Parathyroid adenoma (tissue), 2 donors: ENCODE measurements at regions not wholly inside any gene's neighbourhood (a gene's known extent, or its start where the extent isn't known, plus 50 kb on each side); places are given as distances from the start of the nearest gene placed in this dataset.

Experiments used
- H2AFZ ChIP-seq: fragments of 300-600 bp; sonication (generic); one replicate; pipeline ENCODE4 v1.7.0; 2017; ENCODE audit warnings: antibody characterized with exemption, mild to moderate bottlenecking
- H3K27ac ChIP-seq: fragments of 300-600 bp; sonication (generic); one replicate; pipeline ENCODE4 v1.7.0; 2017
- H3K27me3 ChIP-seq: fragments of 300-600 bp; sonication (generic); one replicate; pipeline ENCODE4 v1.7.0; 2017; ENCODE audit warnings: low read length; ENCODE audit not compliant: control insufficient read depth, insufficient read depth
- H3K36me3 ChIP-seq: fragments of 300-600 bp; sonication (generic); one replicate; pipeline ENCODE4 v1.7.0; 2017; ENCODE audit warnings: low read length; ENCODE audit not compliant: control insufficient read depth, insufficient read depth
- H3K4me1 ChIP-seq: fragments of 300-600 bp; sonication (generic); one replicate; pipeline ENCODE4 v1.7.0; 2017; ENCODE audit warnings: control low read depth
- H3K4me2 ChIP-seq: fragments of 300-600 bp; sonication (generic); one replicate; pipeline ENCODE4 v1.7.0; 2017; ENCODE audit warnings: low read length
- H3K4me3 ChIP-seq: fragments of 300-600 bp; sonication (generic); one replicate; pipeline ENCODE4 v1.7.0; 2017; ENCODE audit warnings: low read depth, low read length
- H3K79me2 ChIP-seq: fragments of 300-600 bp; sonication (generic); one replicate; pipeline ENCODE4 v1.7.0; 2017; ENCODE audit warnings: control low read depth
- H3K9ac ChIP-seq: fragments of 300-600 bp; sonication (generic); one replicate; pipeline ENCODE4 v1.7.0; 2017; ENCODE audit warnings: mild to moderate bottlenecking
- H3K9me3 ChIP-seq: fragments of 300-600 bp; sonication (generic); one replicate; pipeline ENCODE4 v1.7.0; 2017; ENCODE audit warnings: low read length; ENCODE audit not compliant: control insufficient read depth
- CTCF ChIP-seq: fragments of 300-600 bp; sonication (generic); IDR thresholded peaks from one replicate; pipeline ENCODE4 v1.7.0; 2017; ENCODE audit warnings: antibody characterized with exemption, mild to moderate bottlenecking
- donor health status: primary hyperparathyroidism.

DNA sequence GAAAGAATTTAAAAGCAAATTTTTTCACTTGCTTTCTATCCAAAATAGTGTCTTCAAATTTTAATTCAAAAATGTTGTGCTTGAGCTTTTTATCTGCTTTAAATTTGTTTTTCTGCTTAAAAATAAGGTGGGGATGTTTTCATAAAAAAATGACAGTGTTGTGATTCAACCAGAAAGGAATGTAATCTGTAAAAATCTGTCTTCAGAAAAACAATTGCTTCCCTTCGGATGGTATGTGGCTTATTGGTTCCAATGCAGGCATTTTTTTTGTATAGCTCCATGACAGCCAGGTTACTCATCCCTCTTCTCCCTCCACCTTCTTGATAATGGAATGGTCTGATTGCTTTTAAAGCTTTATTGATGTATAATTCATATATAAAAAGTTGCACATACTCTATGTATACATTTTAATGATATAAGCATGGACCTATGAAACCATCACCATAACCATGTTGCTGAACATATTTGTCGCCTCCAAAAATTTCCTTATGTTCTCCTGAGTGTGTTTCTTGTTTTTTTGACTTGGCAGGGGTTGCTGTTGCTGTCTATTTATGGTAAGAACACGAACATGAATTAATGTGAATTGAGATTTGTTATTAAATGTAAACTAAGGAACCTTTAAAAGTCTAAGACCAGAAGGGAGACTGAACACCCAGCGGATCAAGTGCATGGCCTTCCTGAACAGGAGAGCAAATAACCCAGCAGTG lies 363.7 kb upstream of the SPHKAP start:
- H3K27me3 ChIP-seq: no peaks in the 10 kb centered on the region
- no peak overlapping the region for H3K9ac ChIP-seq
- H3K36me3 ChIP-seq: no peaks in the 10 kb centered on the region
- H3K79me2 ChIP-seq: no peaks in the 10 kb centered on the region
- TF ChIP-seq CTCF: no peak
- no peak overlapping the region for H3K4me2 ChIP-seq
- peaks cover 2% of the 10 kb centered on the region for H3K9me3 ChIP-seq
- no peak overlapping the region for H3K27ac ChIP-seq
- H3K4me3 ChIP-seq: no peak overlapping the region
- no peaks in the 10 kb centered on the region for H3K4me1 ChIP-seq
- no peak overlapping the region for H2AFZ ChIP-seq

GRCh38 chr2:228543117-228543516 lies 361.6 kb upstream of the SPHKAP start:
- Histone ChIP-seq H2AFZ (no peak overlapping the region), H3K4me1 (no peaks in the 10 kb centered on the region), H3K79me2 (no peaks in the 10 kb centered on the region), H3K27me3 (no peaks in the 10 kb centered on the region), H3K27ac (no peak overlapping the region), H3K9me3 (peaks cover 2% of the 10 kb centered on the region), H3K36me3 (no peaks in the 10 kb centered on the region), H3K9ac (no peak overlapping the region), H3K4me3 (no peak overlapping the region), H3K4me2 (no peak overlapping the region)
- no peak for TF ChIP-seq CTCF

- Histone ChIP-seq H3K4me2 (no peak overlapping the region), H3K27ac (no peak overlapping the region), H3K79me2 (no peaks in the 10 kb centered on the region), H3K4me1 (no peaks in the 10 kb centered on the region), H2AFZ (no peak overlapping the region), H3K9ac (no peak overlapping the region), H3K27me3 (no peaks in the 10 kb centered on the region), H3K36me3 (no peaks in the 10 kb centered on the region), H3K4me3 (no peak overlapping the region), H3K9me3 (peaks cover 2% of the 10 kb centered on the region)
- TF ChIP-seq CTCF: no peak
Measured at GRCh38 chr2:228542277-228542676, 360.8 kb upstream of the SPHKAP start.

DNA sequence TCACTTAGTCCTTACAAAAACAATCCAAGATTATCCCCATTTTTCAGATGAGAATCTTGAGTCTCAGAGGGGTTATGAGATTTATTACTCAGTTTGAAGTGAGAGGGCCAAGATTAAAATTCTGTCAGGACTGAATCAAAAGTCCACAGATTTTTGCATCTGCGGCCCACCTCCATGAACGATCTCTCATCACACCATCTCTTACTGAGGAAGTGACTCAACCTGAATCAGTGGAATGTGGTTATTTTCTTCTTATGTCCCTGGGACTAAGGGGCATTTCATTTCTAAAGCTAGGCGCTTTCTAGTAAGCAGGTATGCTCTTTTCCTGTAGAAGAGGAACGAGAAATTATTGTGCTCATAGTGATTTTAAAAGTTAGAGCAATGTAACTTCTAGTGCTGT lies 360.3 kb upstream of the SPHKAP start:
- Histone ChIP-seq H3K9ac (no peak overlapping the region), H3K27ac (no peak overlapping the region), H3K4me2 (no peak overlapping the region), H2AFZ (no peak overlapping the region), H3K9me3 (peaks cover 2% of the 10 kb centered on the region), H3K36me3 (no peaks in the 10 kb centered on the region), H3K4me3 (no peak overlapping the region), H3K27me3 (no peaks in the 10 kb centered on the region), H3K4me1 (no peaks in the 10 kb centered on the region), H3K79me2 (no peaks in the 10 kb centered on the region)
- no peak for TF ChIP-seq CTCF

GRCh38 chr2:228540976-228541375 lies 359.5 kb upstream of the SPHKAP start:
- no peak overlapping the region for H3K27ac ChIP-seq
- peaks cover 2% of the 10 kb centered on the region for H3K9me3 ChIP-seq
- no peaks in the 10 kb centered on the region for H3K36me3 ChIP-seq
- H3K4me2 ChIP-seq: no peak overlapping the region
- no peak for TF ChIP-seq CTCF
- H2AFZ ChIP-seq: no peak overlapping the region
- H3K4me3 ChIP-seq: no peak overlapping the region
- no peaks in the 10 kb centered on the region for H3K4me1 ChIP-seq
- H3K27me3 ChIP-seq: no peaks in the 10 kb centered on the region
- no peak overlapping the region for H3K9ac ChIP-seq
- no peaks in the 10 kb centered on the region for H3K79me2 ChIP-seq
